Uterus (tissue), 3 donors: ENCODE measurements at regions not wholly inside any gene's neighbourhood (a gene's known extent, or its start where the extent isn't known, plus 50 kb on each side); places are given as distances from the start of the nearest gene placed in this dataset.
A peak's percentile ranks its signal among the peaks of the same experiment; 100 is the strongest.

Source experiments
- DNase-seq, 2 donors: peaks; one replicate each; pipeline ENCODE4 v3.0.0-alpha.2; 2019 to 2020
- H3K27ac ChIP-seq, 2 donors: fragments of 200-600 bp; sonication (generic); 1 replicate in 1 of 2; 2 replicates in 1 of 2; pipeline ENCODE4 v1.5.1; 2016 to 2018
- H3K27me3 ChIP-seq, 2 donors: fragments of 200-600 bp; sonication (generic); one replicate each; pipeline ENCODE4 v1.5.1; 2018 to 2019; ENCODE audit warnings: control low read depth in 1 of 2
- H3K36me3 ChIP-seq, 2 donors: fragments of 200-600 bp; sonication (generic); one replicate each; pipeline ENCODE4 v1.5.1; 2019; ENCODE audit warnings: control low read depth in 1 of 2
- H3K4me1 ChIP-seq, 2 donors: fragments of 200-600 bp; sonication (generic); one replicate each; pipeline ENCODE4 v1.5.1; 2018 to 2019; ENCODE audit warnings: control low read depth in 1 of 2
- H3K4me3 ChIP-seq, 2 donors: fragments of 200-600 bp; sonication (generic); 1 replicate in 1 of 2; 2 replicates in 1 of 2; pipeline ENCODE4 v1.5.1; 2018 to 2019; ENCODE audit warnings: mild to moderate bottlenecking in 1 of 2
- H3K9me3 ChIP-seq, 2 donors: fragments of 200-600 bp; sonication (generic); one replicate each; pipeline ENCODE4 v1.5.1; 2019; ENCODE audit warnings: control low read depth in 1 of 2
- POLR2A ChIP-seq, 2 donors: fragments of 450-650 bp; IDR thresholded peaks; one replicate each; pipeline ENCODE4 v1.6.1; 2016; ENCODE audit warnings: antibody characterized with exemption in 2 of 2, mild to moderate bottlenecking in 1 of 2, moderate library complexity in 1 of 2
- intact Hi-C: fragments of 100-400 bp; cut with DNase I; formaldehyde crosslinking; loops from one replicate; pipeline ENCODE4 v1.15.1; 2023; ENCODE audit warnings: low total_unique reads
- TF ChIP-seq, protein P1 (sequence below), 4 experiments: fragments of 200-600 bp in 2 of 4; fragments of 450-650 bp in 2 of 4; sonication (generic) in 2 of 4; IDR thresholded peaks; one replicate each; pipeline ENCODE4 v1.5.1; 2016 to 2019; ENCODE audit warnings: antibody characterized with exemption in 4 of 4, mild to moderate bottlenecking in 2 of 4, moderate library complexity in 1 of 4
- donor health status: DM: yes; HTN: yes; CAD: no.

DNA sequence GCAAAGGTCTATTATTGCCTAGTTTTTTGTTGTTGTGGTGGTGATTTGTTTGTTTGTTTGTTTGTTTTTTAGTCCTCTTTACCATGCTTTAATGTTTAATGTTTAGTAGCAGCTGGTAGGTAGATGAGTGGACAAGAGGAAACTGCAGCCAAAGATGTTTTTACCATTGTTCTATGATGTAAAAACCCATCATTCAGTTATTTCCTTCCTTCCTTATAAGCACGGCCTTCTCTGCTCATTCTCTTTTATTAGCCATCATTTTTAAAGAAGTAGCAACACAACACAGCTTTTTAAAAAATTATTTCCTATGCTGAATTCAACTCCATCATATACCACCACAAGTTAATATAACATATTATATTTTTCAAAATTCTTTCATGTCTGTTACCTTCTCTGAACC, 58.5 kb upstream of the BOC start:
- Histone ChIP-seq H3K4me1 (peaks cover 9 to 34% of the 10 kb centered on the region in 2 donors), H3K27me3 (no peaks in the 10 kb centered on the region), H3K27ac (peak overlapping the region; percentile 74 to 83), H3K4me3 (no peak overlapping the region), H3K9me3 (no peaks in the 10 kb centered on the region), H3K36me3 (no peaks in the 10 kb centered on the region)
- TF ChIP-seq, protein P1, sequence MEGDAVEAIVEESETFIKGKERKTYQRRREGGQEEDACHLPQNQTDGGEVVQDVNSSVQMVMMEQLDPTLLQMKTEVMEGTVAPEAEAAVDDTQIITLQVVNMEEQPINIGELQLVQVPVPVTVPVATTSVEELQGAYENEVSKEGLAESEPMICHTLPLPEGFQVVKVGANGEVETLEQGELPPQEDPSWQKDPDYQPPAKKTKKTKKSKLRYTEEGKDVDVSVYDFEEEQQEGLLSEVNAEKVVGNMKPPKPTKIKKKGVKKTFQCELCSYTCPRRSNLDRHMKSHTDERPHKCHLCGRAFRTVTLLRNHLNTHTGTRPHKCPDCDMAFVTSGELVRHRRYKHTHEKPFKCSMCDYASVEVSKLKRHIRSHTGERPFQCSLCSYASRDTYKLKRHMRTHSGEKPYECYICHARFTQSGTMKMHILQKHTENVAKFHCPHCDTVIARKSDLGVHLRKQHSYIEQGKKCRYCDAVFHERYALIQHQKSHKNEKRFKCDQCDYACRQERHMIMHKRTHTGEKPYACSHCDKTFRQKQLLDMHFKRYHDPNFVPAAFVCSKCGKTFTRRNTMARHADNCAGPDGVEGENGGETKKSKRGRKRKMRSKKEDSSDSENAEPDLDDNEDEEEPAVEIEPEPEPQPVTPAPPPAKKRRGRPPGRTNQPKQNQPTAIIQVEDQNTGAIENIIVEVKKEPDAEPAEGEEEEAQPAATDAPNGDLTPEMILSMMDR (IDR thresholded peaks at IDR 0.05) = no peak
- TF ChIP-seq POLR2A (IDR thresholded peaks at IDR 0.05) = no peak
- intact Hi-C loops = no loop called here
- no peak for DNase-seq

DNA sequence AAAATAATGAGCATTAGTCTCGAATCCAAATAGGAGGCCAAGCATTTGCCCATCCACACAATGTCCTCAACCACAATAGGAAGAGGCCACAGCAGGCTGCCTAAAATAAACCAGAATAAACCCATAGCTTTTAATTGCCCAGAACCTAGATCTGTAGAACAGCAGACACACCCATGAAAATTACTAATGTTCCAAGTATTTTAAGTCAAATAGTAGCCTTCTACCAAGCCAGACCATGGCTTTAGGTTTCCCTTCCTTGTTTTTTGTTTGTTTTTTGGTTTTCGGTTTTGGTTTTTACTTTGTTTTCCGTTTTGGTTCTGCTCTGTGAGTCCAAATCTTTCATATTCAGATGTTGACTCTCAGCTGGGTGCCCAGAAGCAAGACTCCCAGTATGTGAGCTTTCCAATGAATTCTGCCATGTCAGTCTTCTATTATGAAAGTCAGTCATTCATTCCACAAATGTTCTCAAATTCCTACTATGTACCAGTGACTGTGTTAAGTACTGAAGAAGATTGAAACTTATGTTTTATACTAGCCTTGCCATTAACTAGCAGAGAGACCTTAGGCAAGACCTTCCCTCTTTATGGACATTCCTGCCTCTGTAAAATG, 57.8 kb upstream of the BOC start:
- Histone ChIP-seq H3K4me3 (no peak overlapping the region), H3K9me3 (no peaks in the 10 kb centered on the region), H3K27me3 (no peaks in the 10 kb centered on the region), H3K4me1 (peaks cover 13 to 35% of the 10 kb centered on the region in 2 donors), H3K27ac (peak overlapping the region; percentile 74 to 83), H3K36me3 (no peaks in the 10 kb centered on the region)
- no peak for DNase-seq
- intact Hi-C loops = no loop called here
- TF ChIP-seq, protein P1 (IDR thresholded peaks at IDR 0.05) = no peak
- no peak for TF ChIP-seq POLR2A (IDR thresholded peaks at IDR 0.05)

DNA sequence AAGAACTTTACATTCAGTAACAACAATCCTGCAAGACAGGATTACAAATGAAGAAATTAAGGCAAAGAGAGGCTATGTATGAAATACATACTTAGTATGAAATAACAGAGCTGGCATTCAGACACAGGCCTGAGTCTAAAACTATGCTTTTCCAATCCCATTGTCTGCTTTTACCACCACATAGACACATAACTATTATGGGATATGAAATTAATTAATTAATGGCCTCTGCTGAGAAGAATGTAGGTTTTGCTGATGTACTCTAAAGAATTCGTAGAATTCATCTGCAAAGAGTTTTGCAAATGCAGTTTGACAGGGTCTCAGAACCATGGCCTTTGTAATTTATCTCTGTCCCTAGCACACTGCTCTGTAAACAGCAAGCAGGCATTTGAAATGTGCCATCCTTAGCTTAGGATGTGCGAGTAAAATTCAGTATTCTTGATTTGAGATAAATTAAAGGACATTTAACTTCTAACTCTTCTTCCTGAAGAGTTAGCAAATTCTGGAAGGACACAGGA, 54.5 kb upstream of the BOC start:
- H3K9me3 ChIP-seq = no peaks in the 10 kb centered on the region
- intact Hi-C loops = no loop called here
- TF ChIP-seq POLR2A (IDR thresholded peaks at IDR 0.05) = no peak
- TF ChIP-seq, protein P1 (IDR thresholded peaks at IDR 0.05) = no peak
- H3K27me3 ChIP-seq = no peaks in the 10 kb centered on the region
- H3K4me3 ChIP-seq = no peak overlapping the region
- DNase-seq = no peak
- H3K27ac ChIP-seq = peak overlapping the region; percentile 35 to 60
- H3K4me1 ChIP-seq = peaks cover 4 to 27% of the 10 kb centered on the region in 2 donors
- H3K36me3 ChIP-seq = no peaks in the 10 kb centered on the region

DNA sequence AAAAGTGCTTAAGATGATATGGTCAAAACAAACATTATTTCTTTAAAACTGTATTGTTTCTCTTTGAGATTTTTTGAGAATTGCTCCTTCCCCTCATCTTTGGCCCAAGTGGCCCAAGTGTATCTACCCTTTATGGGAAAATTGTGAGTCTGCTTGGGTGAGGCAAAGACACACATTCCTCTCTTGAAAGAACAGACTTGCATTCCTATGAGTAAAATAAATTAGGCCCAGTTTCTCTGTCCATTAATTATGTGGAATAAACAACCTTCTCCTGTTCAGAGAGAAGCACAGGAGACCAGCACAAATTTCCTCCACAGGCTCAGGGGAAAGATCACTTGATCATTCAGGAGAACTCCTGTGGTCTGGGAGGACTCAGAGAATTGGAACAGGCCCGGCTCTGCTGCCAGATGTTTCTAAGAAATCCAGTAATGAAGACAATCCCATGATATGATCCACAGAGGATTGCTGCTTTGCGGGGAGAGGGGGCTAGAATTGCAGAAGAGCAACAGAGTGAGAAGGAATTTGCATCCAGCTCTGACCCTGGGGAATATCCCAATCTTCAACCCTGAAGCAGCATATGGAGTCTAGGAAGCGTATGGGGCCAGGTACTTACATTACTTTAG, 53.8 kb upstream of the BOC start:
- Histone ChIP-seq H3K4me3 (no peak overlapping the region), H3K27ac (peak overlapping the region; percentile 35 to 60), H3K27me3 (no peaks in the 10 kb centered on the region), H3K4me1 (peaks cover 4 to 20% of the 10 kb centered on the region in 2 donors), H3K9me3 (no peaks in the 10 kb centered on the region), H3K36me3 (no peaks in the 10 kb centered on the region)
- DNase-seq = peak; percentile 63 to 78
- intact Hi-C loops = no loop called here
- TF ChIP-seq, protein P1 (IDR thresholded peaks at IDR 0.05) = no peak
- no peak for TF ChIP-seq POLR2A (IDR thresholded peaks at IDR 0.05)

DNA sequence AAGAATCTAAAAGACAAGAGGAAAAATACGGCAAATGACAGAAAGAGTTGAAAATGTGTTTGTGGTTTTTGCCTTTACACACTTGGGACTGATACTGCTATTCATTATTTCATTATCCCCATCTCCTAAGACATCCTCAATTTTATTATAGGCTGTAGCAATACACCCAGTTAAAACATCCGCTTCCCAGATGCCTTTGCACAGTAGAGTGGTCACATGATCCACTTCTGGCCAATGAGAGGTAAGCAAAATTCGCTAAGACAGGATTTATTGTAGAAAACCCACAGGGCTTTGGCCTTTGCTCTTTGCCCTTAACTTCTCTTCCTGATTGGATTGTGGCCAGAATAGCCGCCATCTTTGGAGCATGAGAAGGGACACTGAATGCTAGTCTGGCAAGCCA, 53.2 kb upstream of the BOC start:
- intact Hi-C loops = no loop called here
- no peaks in the 10 kb centered on the region for H3K36me3 ChIP-seq
- no peak for DNase-seq
- peak overlapping the region; percentile 35 to 60 for H3K27ac ChIP-seq
- H3K27me3 ChIP-seq = no peaks in the 10 kb centered on the region
- no peaks in the 10 kb centered on the region for H3K9me3 ChIP-seq
- H3K4me1 ChIP-seq = peaks cover 4 to 15% of the 10 kb centered on the region in 2 donors
- no peak overlapping the region for H3K4me3 ChIP-seq
- TF ChIP-seq POLR2A (IDR thresholded peaks at IDR 0.05) = no peak
- TF ChIP-seq, protein P1 (IDR thresholded peaks at IDR 0.05) = no peak
